Right atrium auricular region (tissue), 2 donors: ENCODE measurements at regions not wholly inside any gene's neighbourhood (a gene's known extent, or its start where the extent isn't known, plus 50 kb on each side); places are given as distances from the start of the nearest gene placed in this dataset.

Source experiments
- DNase-seq: peaks from one replicate; pipeline ENCODE4 v3.0.0-alpha.2; 2019; ENCODE audit warnings: low spot score
- H3K27ac ChIP-seq, 2 donors: fragments of 200-600 bp; sonication (generic); 1 replicate in 1 of 2; 2 replicates in 1 of 2; pipeline ENCODE4 v1.5.1; 2016 to 2019
- H3K27me3 ChIP-seq, 2 donors: fragments of 200-600 bp; sonication (generic); one replicate each; pipeline versions ENCODE4 v1.5.1 to v1.6.0; 2017 to 2019
- H3K36me3 ChIP-seq: fragments of 200-600 bp; sonication (generic); one replicate; pipeline ENCODE4 v1.5.1; 2016
- H3K4me1 ChIP-seq, 2 donors: fragments of 200-600 bp; sonication (generic); one replicate each; pipeline versions ENCODE4 v1.5.1 to v1.6.0; 2017 to 2019
- H3K4me3 ChIP-seq, 2 donors: fragments of 200-600 bp; sonication (generic); 1 replicate in 1 of 2; 2 replicates in 1 of 2; pipeline ENCODE4 v1.5.1; 2017 to 2019; ENCODE audit warnings: mild to moderate bottlenecking in 1 of 2, moderate library complexity in 1 of 2
- H3K9me3 ChIP-seq, 2 donors: fragments of 200-600 bp; sonication (generic); one replicate each; pipeline ENCODE4 v1.5.1; 2019
- TF ChIP-seq, protein P1 (sequence below), 2 donors: fragments of 200-600 bp; sonication (generic); IDR thresholded peaks; one replicate each; pipeline ENCODE4 v1.5.1; 2019; ENCODE audit warnings: antibody characterized with exemption in 2 of 2

DNA sequence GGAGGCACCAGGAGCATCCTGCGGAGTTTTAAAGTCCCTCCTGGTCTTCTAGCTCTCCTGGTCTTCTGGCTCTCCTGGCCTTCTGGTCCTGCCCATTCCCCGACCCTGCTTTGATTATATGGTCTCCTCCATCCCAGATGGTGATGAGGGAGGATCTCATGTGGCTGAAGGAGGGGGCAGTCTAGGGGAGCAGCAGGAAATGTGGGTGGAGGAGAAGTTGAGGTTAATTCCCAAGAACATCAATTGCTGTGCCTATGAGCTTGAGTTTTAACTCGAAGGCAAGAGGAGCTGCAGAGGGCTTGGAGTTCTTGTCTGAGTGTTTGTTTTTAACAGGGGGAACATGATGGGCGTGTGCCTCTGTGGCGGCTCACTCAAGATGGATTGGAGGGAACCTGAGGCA lies 408.8 kb downstream of the MATN1 start:
- Histone ChIP-seq H3K4me1 (no peaks in the 10 kb centered on the region), H3K9me3 (peaks cover 0 to 7% of the 10 kb centered on the region in 2 donors), H3K27ac (no peak overlapping the region), H3K27me3 (no peaks in the 10 kb centered on the region), H3K36me3 (no peaks in the 10 kb centered on the region), H3K4me3 (no peak overlapping the region)
- TF ChIP-seq, protein P1, sequence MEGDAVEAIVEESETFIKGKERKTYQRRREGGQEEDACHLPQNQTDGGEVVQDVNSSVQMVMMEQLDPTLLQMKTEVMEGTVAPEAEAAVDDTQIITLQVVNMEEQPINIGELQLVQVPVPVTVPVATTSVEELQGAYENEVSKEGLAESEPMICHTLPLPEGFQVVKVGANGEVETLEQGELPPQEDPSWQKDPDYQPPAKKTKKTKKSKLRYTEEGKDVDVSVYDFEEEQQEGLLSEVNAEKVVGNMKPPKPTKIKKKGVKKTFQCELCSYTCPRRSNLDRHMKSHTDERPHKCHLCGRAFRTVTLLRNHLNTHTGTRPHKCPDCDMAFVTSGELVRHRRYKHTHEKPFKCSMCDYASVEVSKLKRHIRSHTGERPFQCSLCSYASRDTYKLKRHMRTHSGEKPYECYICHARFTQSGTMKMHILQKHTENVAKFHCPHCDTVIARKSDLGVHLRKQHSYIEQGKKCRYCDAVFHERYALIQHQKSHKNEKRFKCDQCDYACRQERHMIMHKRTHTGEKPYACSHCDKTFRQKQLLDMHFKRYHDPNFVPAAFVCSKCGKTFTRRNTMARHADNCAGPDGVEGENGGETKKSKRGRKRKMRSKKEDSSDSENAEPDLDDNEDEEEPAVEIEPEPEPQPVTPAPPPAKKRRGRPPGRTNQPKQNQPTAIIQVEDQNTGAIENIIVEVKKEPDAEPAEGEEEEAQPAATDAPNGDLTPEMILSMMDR (IDR thresholded peaks at IDR 0.05), result no peak
- peak; percentile 32 for DNase-seq

DNA sequence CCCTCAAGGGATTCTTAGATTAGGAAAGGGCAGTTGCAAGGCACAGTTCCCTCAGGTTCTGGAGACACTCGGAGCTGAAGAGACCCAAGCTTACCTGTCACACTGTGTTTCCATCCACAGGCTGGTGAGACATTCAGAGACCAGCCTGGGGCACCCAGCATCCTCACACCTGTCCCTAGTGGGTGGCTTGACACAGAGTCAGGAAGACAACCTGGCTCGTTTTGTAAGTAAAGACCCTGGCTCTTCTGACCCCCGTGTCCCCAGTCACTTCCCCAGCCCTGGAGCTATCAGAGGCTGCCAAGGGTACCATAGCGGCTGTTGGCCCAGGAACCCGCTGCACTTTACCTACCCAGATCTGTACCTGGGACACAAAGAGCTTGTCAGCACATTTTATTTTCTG lies 409.8 kb downstream of the MATN1 start:
- Histone ChIP-seq H3K36me3 (no peaks in the 10 kb centered on the region), H3K4me1 (no peaks in the 10 kb centered on the region), H3K9me3 (peaks cover 0 to 7% of the 10 kb centered on the region in 2 donors), H3K4me3 (no peak overlapping the region), H3K27me3 (no peaks in the 10 kb centered on the region), H3K27ac (no peak overlapping the region)
- DNase-seq, result peak; percentile 18
- TF ChIP-seq, protein P1 (IDR thresholded peaks at IDR 0.05), result no peak

DNA sequence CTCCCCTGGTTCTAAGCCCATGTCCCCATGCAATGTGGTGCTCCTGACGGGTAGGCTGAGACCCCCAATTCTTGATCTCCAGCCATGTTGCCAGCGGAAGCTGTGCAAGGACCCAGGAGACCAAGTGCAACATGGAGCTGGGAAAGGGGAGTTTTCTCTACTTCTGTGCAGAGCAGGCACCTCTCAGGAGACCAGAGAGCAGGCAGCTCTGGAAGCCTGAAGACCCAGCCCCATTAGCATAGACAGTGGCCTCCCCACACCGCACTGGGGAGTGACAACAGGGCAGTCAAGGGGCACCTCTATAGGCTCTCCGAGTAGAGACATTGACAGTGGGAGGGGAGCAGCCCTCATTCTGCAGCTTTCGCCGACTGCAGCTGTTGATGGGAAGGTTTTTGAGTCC lies 410.2 kb downstream of the MATN1 start:
- H3K4me1 ChIP-seq, result no peaks in the 10 kb centered on the region
- H3K27ac ChIP-seq, result no peak overlapping the region
- DNase-seq, result peak; percentile 13
- H3K9me3 ChIP-seq, result peaks cover 0 to 7% of the 10 kb centered on the region in 2 donors
- no peaks in the 10 kb centered on the region for H3K27me3 ChIP-seq
- TF ChIP-seq, protein P1 (IDR thresholded peaks at IDR 0.05), result no peak
- H3K36me3 ChIP-seq, result no peaks in the 10 kb centered on the region
- no peak overlapping the region for H3K4me3 ChIP-seq

DNA sequence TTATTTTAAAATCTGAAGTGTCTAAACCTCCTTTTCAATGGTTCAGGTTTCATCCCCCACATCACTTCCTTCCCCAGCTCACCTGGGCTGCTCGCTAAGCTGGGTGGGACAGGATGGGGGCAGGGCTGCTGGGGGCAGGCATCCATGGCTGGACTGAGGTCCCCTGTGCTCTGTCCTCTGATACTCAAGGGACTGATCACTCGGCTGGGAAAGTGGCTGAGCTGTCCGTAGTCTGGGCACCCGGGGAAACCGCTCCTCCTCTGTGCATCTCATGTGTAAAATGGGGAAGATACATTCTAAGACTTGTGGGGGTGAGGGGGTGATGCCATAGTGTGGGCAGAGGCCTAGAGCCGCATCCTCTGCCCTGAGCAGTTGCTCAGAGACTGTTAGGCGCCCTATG lies 411.2 kb downstream of the MATN1 start:
- Histone ChIP-seq H3K27me3 (no peaks in the 10 kb centered on the region), H3K4me1 (no peaks in the 10 kb centered on the region), H3K27ac (no peak overlapping the region), H3K4me3 (no peak overlapping the region), H3K9me3 (peaks cover 0 to 7% of the 10 kb centered on the region in 2 donors), H3K36me3 (no peaks in the 10 kb centered on the region)
- TF ChIP-seq, protein P1 (IDR thresholded peaks at IDR 0.05), result no peak
- DNase-seq, result peak; percentile 23

DNA sequence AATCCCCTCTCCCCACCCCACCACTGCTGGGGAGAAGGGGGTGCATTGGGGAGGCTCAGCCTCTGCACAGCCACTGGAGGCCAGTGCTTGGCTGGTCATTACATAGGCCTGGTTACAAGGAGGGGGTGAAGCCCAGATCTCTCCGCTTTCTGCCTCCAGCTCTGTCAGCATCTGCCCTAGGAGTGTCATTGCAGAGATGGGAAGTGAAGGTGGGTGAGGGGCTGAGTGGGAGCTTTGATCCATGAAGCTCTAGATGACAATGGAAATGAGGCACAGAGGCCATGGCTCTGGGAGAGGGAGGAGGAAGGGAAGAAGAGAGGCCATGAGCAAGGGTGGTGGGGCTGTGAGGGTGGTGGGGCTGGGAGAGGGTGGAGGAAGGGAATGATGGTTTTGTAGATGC lies 411.6 kb downstream of the MATN1 start:
- Histone ChIP-seq H3K27ac (no peak overlapping the region), H3K27me3 (no peaks in the 10 kb centered on the region), H3K36me3 (no peaks in the 10 kb centered on the region), H3K4me3 (no peak overlapping the region), H3K4me1 (no peaks in the 10 kb centered on the region), H3K9me3 (peaks cover 0 to 5% of the 10 kb centered on the region in 2 donors)
- TF ChIP-seq, protein P1 (IDR thresholded peaks at IDR 0.05), result no peak
- peak; percentile 30 for DNase-seq

DNA sequence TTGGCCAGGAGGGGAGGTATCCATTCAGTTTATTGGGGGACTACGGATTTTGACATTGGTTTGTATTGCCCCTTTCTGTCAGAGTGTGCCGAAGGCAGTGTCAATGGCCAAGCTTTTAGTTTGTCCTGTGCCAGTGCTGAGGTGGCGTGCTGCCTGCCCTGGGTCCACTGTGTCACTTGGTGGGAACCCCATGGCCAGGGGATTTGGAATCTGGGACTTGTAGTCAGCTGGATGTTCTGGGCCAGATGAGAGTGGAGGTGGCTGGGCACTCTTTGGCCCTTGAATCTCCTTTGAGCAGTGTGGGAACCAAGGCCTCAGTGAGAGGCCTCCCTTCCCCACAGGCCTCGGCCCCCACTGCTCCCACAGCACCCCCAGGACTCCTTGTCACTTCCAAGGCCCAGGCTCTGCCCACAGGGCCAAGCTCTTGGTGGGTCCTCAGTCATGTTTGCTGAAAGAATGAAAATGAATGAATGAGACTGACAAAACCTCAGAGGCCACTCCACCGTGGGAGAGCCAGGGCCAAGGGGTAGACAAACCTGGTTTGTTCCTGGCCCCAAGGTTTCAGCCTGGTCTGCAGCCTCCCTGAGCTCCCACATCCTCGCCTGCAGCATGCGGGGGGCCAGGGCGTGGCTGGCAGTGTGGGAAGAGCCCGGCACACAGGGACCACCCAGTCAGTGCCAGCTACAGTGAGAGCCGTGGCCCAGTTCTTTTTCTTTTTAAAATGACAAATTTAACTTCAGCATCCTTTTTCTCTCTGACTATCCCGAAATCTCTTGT lies 412.2 kb downstream of the MATN1 start:
- Histone ChIP-seq H3K9me3 (no peaks in the 10 kb centered on the region), H3K4me3 (no peak overlapping the region), H3K27me3 (no peaks in the 10 kb centered on the region), H3K27ac (no peak overlapping the region), H3K36me3 (no peaks in the 10 kb centered on the region), H3K4me1 (no peaks in the 10 kb centered on the region)
- DNase-seq, result peak; percentile 46
- TF ChIP-seq, protein P1 (IDR thresholded peaks at IDR 0.05), result no peak
